NCI-H460 (cell line): ENCODE measurements at regions not wholly inside any gene's neighbourhood (a gene's known extent, or its start where the extent isn't known, plus 50 kb on each side); places are given as distances from the start of the nearest gene placed in this dataset.

ENCODE experiments used
- DNase-seq: peaks from one replicate; pipeline ENCODE4 v3.0.0-alpha.2; 2016; ENCODE audit warnings: low read depth; ENCODE audit errors: extremely low read depth

- no peak for DNase-seq
Observed at GRCh38 chr16:56094231-56094630, 97.1 kb upstream of the GNAO1 start.

DNA sequence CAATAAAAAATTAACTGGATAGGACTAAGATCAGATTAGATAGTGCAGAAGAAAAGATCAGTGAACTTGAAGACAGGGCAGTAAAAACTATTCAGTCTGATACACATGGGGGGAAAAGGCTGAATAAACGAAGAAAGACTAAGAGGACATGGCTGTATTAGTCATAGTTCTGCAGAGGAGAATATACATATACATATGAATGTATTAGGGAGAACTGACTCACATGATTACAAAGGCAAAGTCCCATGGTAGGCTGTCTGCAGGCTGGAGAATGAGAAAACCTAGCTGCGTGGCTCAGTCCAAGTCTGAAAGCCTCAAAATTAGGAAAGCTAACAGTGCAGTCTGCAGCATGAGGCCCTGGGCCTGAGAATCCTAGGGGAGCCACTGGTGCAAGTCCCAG, 98.2 kb upstream of the GNAO1 start:
- no peak for DNase-seq

DNA sequence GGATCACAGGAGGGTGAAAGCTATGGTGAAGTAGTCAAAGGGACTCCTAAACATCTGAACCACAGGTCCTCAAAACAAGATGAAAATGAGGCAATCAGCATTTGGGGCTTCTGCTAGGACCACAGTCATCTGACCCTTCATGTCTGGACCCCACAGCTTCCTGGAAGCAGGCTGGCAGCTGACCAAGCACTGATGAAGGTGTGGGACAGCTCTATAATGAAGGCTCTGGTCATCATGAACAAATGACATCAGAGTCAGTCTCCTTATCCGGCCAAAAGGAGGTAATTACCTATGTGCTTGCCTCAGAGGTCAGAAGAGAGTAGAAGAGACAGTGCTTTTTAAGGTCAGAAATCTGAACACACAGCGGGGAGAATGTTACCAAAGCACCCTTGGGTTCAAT, 101.2 kb upstream of the GNAO1 start:
- no peak for DNase-seq

DNA sequence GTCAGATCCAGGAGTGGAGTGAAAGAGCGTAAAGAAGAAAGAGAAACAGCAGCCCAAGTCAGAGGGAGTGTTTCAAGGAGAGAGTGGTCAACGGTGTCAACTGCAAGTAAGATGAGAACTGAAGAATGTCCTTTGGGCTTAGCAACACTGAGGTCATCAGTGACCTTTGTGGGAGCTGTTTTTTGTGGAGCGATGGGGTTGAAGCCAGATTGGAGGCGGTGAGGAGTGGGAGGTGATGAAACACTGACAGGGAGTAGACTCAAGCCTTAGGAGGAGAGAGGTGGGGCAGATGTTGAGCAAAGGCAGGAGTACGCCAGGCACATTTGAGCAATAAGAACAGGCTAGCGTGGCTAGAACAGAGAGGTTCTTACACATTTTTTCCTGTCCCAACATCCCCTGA, 103.7 kb upstream of the GNAO1 start:
- DNase-seq, result no peak

DNA sequence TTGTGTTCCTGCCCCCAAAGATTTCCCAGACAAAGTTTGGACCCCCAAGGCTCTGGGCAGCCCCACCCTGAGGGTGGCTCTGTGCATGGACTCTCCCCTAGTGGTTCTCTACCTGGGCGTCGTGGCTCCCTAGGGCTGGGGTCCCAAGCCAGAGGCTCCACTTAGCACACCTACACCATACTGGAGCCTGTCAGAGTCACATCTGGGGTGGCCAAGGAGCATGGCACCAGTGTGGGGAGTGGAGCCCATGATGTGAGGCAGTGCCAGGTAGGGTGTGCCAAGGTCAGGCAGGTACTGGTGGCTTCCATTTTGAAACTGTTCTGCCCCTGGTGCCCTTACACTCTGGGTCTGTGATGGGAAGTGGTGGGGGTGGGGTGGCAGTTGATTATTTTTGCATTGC, 109.9 kb upstream of the GNAO1 start:
- DNase-seq, result no peak

DNA sequence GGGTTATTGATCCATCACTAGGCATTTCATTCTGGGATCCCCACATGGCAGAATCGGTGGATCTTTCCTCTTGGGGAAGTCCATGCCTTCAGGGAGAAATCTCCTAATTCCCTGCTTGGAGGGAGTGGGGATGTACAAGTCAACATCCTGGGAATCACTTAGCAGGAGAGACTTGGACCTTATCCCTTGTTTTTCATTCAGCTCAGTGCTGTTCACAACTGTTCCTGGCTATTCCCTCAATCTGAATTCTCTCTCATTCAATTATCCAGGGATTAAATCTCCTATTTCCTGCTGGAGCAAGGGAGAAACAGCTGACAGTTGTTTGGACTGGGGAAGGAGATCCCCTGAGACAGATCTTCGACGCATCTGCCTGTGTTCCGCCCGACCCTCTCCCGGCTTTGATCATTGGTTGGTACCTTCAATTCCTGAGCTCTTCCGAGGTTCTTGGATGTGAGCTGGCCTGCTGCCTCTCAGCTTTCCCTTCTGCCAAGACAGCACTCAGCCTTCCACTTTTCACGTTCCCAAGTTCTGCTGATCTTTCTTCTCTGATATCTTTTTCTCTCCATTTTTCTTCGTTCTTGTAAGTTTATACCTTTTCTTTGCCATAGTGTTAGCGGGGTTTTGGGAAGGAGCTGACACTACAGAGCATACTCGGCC, 115.4 kb upstream of the GNAO1 start:
- DNase-seq, result no peak

DNA sequence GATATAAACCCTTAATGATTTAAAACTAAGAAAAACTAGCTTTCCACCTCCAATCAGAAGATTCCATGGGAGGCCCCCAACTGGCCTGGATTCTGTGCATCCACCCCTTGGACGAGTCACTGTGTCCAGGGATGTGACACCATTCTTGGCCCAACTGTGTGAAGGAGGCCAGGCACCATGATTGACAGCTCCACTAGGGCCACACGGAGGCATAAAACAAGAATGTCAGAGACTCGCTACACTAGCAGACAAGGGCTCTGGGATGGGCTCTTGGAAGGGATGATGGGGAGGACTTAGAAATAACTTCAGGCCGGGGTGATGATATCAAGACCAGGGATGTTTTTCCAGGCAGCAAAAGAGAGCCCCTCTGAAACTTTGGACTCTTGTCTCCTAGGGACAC, 117.8 kb upstream of the GNAO1 start:
- DNase-seq, result no peak

DNA sequence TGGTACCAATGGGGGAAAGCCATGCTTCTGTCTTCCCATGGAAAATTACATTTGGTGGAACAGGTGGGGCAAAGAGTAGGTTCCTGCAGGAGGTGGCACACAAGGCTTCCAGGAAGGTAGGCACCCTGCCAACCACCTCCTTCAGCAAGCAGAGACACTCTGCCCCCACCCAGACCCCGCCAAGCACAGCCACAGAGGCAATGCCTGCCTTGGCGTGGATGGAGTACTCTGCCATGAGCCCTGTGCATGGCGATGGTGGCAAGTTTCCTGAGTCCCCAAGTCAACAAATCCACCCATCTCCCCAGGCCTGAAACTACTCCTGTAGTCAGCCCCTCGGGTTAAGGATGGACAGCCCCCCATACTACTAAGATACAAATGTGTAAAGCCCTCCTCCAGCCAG, 119.2 kb upstream of the GNAO1 start:
- no peak for DNase-seq

- DNase-seq, result no peak
Observed at GRCh38 chr16:56068816-56069215, 122.5 kb upstream of the GNAO1 start.

GRCh38 chr16:56068314-56068713, 123.0 kb upstream of the GNAO1 start:
- DNase-seq, result no peak

DNA sequence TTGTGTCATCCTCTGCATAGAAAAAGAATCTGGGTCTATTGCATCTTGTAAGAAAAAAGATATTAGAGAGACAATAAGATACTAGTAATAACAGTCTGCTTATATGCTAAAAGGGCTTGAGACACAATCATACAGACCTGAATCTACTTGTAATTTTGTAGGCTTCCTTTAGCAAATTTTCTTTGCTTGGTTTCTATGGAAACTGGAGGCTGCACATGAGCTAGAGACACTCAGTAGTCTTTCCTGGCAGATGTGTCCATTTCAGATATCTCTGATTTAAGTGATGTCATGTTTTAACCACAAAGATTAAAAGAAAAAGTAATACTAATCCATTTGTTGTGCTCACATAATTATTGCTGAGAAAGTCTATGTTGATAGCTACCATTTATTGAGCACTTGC, 123.9 kb upstream of the GNAO1 start:
- no peak for DNase-seq

DNA sequence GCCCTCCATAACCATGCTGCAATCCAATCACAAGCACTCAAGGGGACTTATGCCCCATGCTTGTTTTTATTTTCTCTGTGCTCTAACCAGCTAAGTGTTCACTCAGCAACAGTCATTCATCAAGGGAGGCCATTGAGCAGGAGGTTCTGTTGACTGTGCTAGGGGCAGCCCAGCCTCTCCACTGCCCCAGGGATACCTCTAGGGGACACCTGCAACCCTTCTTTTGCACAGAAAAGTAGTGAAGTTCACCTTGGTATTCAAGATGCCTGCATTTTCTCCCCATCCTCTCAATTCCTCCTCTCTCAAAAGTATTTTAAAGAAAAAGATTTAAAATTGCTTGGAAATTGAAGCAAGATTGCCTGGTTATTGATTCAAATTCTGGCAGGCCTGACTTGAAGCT, 124.7 kb upstream of the GNAO1 start:
- no peak for DNase-seq

DNA sequence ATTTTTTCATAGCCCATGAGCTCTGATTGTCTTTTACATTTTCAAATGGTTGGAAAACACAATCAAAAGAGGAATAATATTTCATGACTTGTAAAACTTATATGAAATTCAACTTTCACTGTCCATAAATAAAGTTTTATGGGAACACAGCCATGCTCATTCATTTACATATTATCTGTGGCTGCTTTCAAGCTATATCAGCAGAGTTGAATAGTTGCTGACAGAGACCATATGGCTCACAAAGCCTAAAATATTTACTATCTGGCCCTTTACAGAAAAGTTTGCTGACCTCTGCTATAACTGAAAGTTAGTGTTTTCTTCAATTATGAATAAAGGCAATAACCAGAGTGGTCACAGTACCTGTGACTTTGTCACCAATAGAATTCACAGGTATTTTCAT, 128.2 kb upstream of the GNAO1 start:
- DNase-seq, result no peak

DNA sequence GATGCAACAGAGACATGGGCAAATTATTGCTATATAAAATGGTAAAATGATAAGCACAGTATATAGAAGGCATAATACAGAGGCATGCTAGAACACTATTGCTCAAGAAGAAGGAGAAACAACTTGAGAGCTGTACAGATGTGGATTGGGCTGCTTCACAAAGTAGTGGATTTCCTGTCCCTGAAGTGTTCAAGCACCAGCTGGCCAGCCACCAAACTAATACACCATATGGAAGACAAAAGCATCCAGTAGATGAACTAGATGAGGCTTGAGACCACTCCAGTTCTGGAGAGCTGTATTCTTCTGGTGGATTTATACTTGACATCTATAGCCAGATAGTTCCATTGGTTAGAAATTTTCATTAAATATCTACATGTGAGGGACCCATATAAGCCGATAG, 134.1 kb upstream of the GNAO1 start:
- no peak for DNase-seq

GRCh38 chr16:56050916-56051315, 140.4 kb upstream of the GNAO1 start:
- no peak for DNase-seq

GRCh38 chr16:56048425-56049105, 142.7 kb upstream of the GNAO1 start:
- no peak for DNase-seq

DNA sequence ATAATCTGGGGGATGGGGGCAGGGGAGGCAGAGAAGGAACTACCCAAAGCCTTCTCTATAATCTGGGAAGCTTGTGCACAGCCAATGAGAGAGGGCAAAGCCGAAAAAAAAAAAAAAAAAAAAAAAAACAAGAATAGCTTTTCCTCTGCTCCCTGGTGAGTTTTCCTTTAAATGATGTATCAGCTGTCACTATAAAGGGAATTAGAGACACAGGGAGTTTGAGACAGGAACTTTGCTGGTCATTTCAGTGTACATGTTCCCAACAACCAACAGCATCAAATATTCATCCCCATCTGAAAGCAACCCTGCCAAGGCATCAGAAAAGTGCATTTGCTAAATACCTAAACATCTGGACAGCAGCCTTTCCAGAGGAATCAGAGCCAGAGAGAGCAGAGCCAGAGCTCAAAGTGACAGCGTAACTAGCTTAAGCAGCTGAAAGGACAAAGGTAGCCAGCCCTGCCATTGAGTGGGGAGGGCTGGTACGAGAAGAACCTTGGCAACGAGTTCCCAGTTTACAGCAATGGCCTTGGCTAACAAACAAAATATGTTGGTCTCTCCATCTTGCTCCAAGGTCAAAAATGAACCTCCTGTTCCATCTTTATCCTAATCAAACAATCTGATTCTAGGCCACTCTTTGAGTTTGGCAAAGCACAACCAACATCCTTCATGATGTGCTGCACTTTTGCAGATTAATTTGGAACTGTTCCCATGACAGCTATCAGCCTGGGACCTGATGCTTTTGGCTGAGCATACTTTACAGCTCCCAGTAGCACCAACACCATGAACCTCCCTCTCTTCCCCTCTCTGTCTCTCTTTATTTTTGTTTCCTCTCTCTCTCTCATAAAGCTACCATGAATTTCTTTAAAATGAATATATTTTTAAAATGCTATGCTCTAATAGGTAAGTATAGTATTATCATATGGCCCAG, 143.7 kb upstream of the GNAO1 start:
- DNase-seq, result no peak

DNA sequence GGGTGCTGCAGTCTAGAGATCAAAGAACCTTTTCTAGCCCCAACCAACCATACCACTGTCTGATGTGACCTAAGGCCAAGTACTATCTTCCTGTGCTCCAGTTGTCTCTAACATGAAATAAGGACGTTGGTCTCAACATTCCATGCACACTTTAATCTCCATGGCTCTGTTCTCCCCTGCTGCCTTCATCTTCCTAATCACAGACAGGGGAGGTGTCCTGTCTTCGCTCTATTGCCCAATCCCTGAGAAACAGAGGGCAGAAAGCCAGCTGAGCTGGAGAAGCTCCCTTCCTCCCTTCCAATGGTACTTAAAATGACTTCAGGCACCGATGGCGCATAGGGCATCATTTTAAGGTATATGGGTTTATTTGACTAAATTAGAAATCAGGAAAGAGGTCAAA, 148.9 kb upstream of the GNAO1 start:
- DNase-seq, result no peak

- no peak for DNase-seq
Observed at GRCh38 chr16:56041556-56042140, 149.6 kb upstream of the GNAO1 start.

DNA sequence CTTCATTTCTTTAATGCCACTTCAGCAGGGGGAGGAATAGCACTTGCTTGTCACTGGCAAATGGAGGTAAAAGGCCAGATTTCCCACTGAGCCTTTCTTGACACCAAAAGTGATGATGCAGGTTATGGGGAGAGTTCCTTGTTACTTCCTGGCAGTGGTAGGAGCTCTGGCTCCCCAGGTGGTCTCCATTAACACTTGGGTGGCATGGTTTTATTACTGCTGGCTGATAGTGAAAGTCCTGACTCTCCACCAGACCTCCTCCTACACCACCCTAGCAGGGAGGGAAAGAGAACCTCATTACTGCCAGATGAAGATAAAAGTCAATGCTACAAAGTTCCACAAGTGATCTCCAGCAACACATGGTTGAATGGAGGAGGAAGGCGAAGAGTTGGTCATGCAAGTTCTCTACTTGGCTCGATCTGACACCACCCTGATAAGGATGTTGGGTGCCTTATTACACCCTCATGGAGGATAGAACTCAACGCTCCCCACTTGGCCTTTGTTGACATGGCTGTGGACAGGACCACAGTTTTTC, 152.7 kb upstream of the GNAO1 start:
- no peak for DNase-seq

- no peak for DNase-seq
Observed at GRCh38 chr16:56032072-56032471, 156.9 kb upstream of the CES5A start.
